CD4-positive, CD25-positive, alpha-beta regulatory T cell (primary cell): ENCODE measurements at regions not wholly inside any gene's neighbourhood (a gene's known extent, or its start where the extent isn't known, plus 50 kb on each side); places are given as distances from the start of the nearest gene placed in this dataset.

Experiments used
- ATAC-seq, 2 donors: fragments of 150-1000 bp; cut with Tn5 transposase; one replicate each; pipeline ENCODE4 v1.10.0; 2021; ENCODE audit warnings: low read depth in 2 of 2, moderate number of reproducible peaks in 2 of 2, moderate library complexity in 1 of 2
- DNase-seq, 3 donors: peaks; one replicate each; pipeline versions ENCODE4 v3.0.0 to v3.0.0-alpha.2; 2012 to 2022; ENCODE audit warnings: mixed read lengths in 1 of 3
- H3K27ac ChIP-seq: one replicate; pipeline ENCODE4 v1.7.0; 2013; ENCODE audit warnings: mild to moderate bottlenecking, low read length; ENCODE audit not compliant: insufficient read depth, poor library complexity, severe bottlenecking
- H3K27me3 ChIP-seq: one replicate; pipeline ENCODE4 v1.7.0; 2013; ENCODE audit warnings: low read length; ENCODE audit not compliant: control insufficient read depth, insufficient read depth
- H3K36me3 ChIP-seq: one replicate; pipeline ENCODE4 v1.7.0; 2013; ENCODE audit warnings: mild to moderate bottlenecking, low read length, moderate library complexity; ENCODE audit not compliant: control insufficient read depth, insufficient read depth
- H3K4me1 ChIP-seq: 2 replicates; pipeline ENCODE4 v1.7.0; 2013; ENCODE audit warnings: mild to moderate bottlenecking, low read length; ENCODE audit not compliant: insufficient read depth, control insufficient read depth, poor library complexity, severe bottlenecking
- H3K4me3 ChIP-seq: one replicate; pipeline ENCODE4 v1.7.0; 2013; ENCODE audit warnings: low read depth, mild to moderate bottlenecking, low read length, moderate library complexity
- H3K9me3 ChIP-seq, 2 experiments: 1 replicate in 1 of 2; 2 replicates in 1 of 2; pipeline ENCODE4 v1.7.0; 2013; ENCODE audit warnings: low read length in 2 of 2, mild to moderate bottlenecking in 1 of 2, moderate library complexity in 1 of 2; ENCODE audit not compliant: control insufficient read depth in 2 of 2
- H3K27ac Mint-ChIP-seq, 3 donors: one replicate each; pipeline ENCODE4 v1.8.0; 2020 to 2022; ENCODE audit warnings: mild to moderate bottlenecking in 3 of 3, mixed read lengths in 3 of 3, moderate library complexity in 2 of 3
- H3K27me3 Mint-ChIP-seq: one replicate; pipeline ENCODE4 v1.8.0; 2022; ENCODE audit warnings: mild to moderate bottlenecking, mixed read lengths
- H3K36me3 Mint-ChIP-seq: one replicate; pipeline ENCODE4 v1.8.0; 2020; ENCODE audit warnings: mixed read lengths
- H3K4me1 Mint-ChIP-seq, 4 donors: one replicate each; pipeline ENCODE4 v1.8.0; 2020 to 2022; ENCODE audit warnings: mixed read lengths in 4 of 4, mild to moderate bottlenecking in 1 of 4
- H3K4me3 Mint-ChIP-seq, 4 donors: one replicate each; pipeline ENCODE4 v1.8.0; 2020 to 2022; ENCODE audit warnings: mild to moderate bottlenecking in 4 of 4, mixed read lengths in 4 of 4, moderate library complexity in 3 of 4
- H3K9me3 Mint-ChIP-seq, 7 donors: one replicate each; pipeline ENCODE4 v1.8.0; 2020 to 2022; ENCODE audit warnings: mixed read lengths in 7 of 7, mild to moderate bottlenecking in 3 of 7, moderate library complexity in 2 of 7

DNA sequence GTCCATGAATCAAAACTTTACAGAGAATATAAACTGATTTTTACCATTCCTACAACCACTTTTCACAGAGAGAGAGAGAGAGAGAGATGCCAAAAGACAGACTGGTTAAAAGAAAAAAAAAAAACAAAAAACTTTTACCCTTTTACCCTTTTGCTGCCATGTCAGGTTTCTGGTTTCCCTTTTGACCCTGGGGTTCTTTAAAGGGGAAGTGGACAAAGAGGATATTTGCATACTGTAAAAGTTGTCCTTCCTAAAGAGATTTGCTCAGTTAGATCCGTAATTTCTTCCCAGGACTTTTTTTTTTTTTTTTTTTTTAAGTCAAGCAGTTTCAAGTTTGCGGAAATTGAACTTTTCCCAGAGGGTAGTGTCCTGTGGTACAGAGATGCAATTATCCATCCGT lies 287.8 kb upstream of the RGS18 start:
- Histone ChIP-seq H3K27ac (no peak overlapping the region), H3K27me3 (no peaks in the 10 kb centered on the region), H3K4me3 (no peak overlapping the region), H3K4me1 (no peaks in the 10 kb centered on the region), H3K36me3 (no peaks in the 10 kb centered on the region), H3K9me3 (no peaks in the 10 kb centered on the region)
- H3K9me3 Mint-ChIP-seq = peaks cover 0 to 9% (median 2%) of the 10 kb centered on the region in 7 donors
- DNase-seq (no peak), ATAC-seq (no peak)
- H3K4me3 Mint-ChIP-seq = no peak overlapping the region
- H3K27ac Mint-ChIP-seq = no peak overlapping the region
- H3K27me3 Mint-ChIP-seq = no peaks in the 10 kb centered on the region
- H3K36me3 Mint-ChIP-seq = no peaks in the 10 kb centered on the region
- no peaks in the 10 kb centered on the region for H3K4me1 Mint-ChIP-seq

DNA sequence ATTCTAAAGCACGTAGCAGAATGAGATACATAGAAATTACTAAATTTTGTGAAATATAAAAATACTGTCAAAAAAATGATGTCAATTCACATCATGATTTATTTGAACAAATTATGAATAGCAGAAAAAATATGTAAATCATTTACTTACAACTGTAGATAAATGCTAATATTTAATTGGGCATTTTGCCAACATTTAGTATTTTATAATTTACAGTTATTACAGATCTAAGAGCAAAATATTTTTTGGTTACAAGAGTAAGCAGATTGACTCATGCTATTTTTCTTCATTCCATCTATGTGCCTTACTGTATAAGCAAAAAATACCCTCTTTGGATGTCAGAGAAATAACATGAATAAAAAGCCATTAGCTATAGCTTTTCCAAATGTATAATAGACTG lies 282.3 kb upstream of the RGS18 start:
- no peaks in the 10 kb centered on the region for H3K4me1 Mint-ChIP-seq
- DNase-seq (no peak), ATAC-seq (no peak)
- H3K36me3 Mint-ChIP-seq = no peaks in the 10 kb centered on the region
- no peak overlapping the region for H3K4me3 Mint-ChIP-seq
- no peaks in the 10 kb centered on the region for H3K27me3 Mint-ChIP-seq
- no peak overlapping the region for H3K27ac Mint-ChIP-seq
- H3K4me3 ChIP-seq = no peak overlapping the region
- H3K4me1 ChIP-seq = no peaks in the 10 kb centered on the region
- no peaks in the 10 kb centered on the region for H3K36me3 ChIP-seq
- H3K27ac ChIP-seq = no peak overlapping the region
- H3K27me3 ChIP-seq = no peaks in the 10 kb centered on the region
- H3K9me3 ChIP-seq = no peaks in the 10 kb centered on the region
- H3K9me3 Mint-ChIP-seq = peaks cover 0 to 6% (median 0%) of the 10 kb centered on the region in 7 donors

DNA sequence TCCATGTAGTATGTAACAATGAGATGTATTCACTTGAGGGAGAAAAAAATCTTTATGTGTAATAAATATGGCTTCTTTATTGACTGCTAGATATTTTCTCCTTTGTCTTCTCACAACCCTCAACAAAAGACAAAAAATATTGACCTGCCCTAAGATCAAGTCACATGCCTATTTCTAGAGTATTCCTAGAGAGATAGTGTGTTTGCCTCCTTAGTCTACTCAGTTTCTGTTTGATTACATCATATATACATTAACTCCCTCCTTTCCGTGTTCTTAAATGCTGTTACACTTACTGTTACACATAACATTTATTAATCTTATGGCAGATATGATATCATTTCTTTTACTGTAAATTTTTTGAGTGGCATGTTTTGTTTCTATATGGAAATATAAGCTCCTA lies 281.6 kb upstream of the RGS18 start:
- H3K4me3 ChIP-seq = no peak overlapping the region
- ATAC-seq (no peak), DNase-seq (no peak)
- Mint-ChIP-seq H3K4me3 (no peak overlapping the region), H3K9me3 (peaks cover 0 to 6% (median 0%) of the 10 kb centered on the region in 7 donors), H3K27ac (no peak overlapping the region), H3K36me3 (no peaks in the 10 kb centered on the region), H3K27me3 (no peaks in the 10 kb centered on the region), H3K4me1 (no peaks in the 10 kb centered on the region)
- H3K4me1 ChIP-seq = no peaks in the 10 kb centered on the region
- no peaks in the 10 kb centered on the region for H3K36me3 ChIP-seq
- H3K27me3 ChIP-seq = no peaks in the 10 kb centered on the region
- H3K9me3 ChIP-seq = no peaks in the 10 kb centered on the region
- no peak overlapping the region for H3K27ac ChIP-seq

DNA sequence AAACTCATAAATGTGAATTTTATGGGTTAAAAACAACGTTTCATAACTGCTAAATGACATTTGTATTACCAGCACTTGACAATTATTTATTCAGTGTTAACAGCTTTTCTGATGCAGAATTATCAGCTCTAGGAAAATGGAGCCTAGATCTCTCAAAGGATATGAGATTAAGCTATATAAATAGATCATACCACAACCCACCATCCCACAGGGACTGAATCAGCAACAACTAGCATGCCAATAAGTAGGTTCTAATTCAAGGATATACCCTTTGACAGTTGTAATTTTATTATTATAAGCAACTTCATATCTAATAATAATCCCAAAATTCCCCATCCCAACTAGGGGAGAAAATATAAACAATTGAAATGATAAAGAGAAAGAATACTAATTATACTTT lies 275.4 kb upstream of the RGS18 start:
- no peak overlapping the region for H3K27ac Mint-ChIP-seq
- H3K4me3 Mint-ChIP-seq = no peak overlapping the region
- H3K9me3 Mint-ChIP-seq = peaks cover 0 to 4% (median 0%) of the 10 kb centered on the region in 7 donors
- Histone ChIP-seq H3K4me3 (no peak overlapping the region), H3K36me3 (no peaks in the 10 kb centered on the region), H3K27ac (no peak overlapping the region), H3K27me3 (no peaks in the 10 kb centered on the region), H3K9me3 (no peaks in the 10 kb centered on the region), H3K4me1 (no peaks in the 10 kb centered on the region)
- no peaks in the 10 kb centered on the region for H3K27me3 Mint-ChIP-seq
- H3K4me1 Mint-ChIP-seq = no peaks in the 10 kb centered on the region
- ATAC-seq (no peak), DNase-seq (no peak)
- no peaks in the 10 kb centered on the region for H3K36me3 Mint-ChIP-seq

DNA sequence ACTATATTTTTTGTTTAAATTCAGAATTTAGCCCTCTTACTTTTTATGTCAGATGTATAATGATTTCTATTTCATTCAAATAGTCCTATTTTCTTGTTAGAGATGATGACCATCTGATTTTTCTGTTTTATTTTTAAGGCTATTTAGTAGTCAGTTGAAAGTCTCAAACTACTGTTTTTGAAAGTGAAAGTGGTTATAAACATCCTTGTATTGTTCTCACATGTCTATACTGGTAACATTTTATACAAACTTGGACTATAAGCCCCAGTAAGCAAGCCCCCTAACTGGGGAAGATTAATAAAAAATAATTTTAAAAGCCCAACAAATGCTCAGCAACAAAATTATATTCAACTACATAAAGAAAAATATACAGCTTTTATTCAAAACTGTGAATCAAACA lies 271.3 kb upstream of the RGS18 start:
- H3K27ac ChIP-seq = no peak overlapping the region
- H3K27me3 ChIP-seq = no peaks in the 10 kb centered on the region
- H3K4me3 ChIP-seq = no peak overlapping the region
- Mint-ChIP-seq H3K27me3 (no peaks in the 10 kb centered on the region), H3K4me3 (no peak overlapping the region), H3K36me3 (no peaks in the 10 kb centered on the region), H3K9me3 (peaks cover 0 to 4% (median 0%) of the 10 kb centered on the region in 7 donors), H3K4me1 (no peaks in the 10 kb centered on the region), H3K27ac (no peak overlapping the region)
- H3K4me1 ChIP-seq = no peaks in the 10 kb centered on the region
- DNase-seq (no peak), ATAC-seq (no peak)
- H3K36me3 ChIP-seq = no peaks in the 10 kb centered on the region
- no peaks in the 10 kb centered on the region for H3K9me3 ChIP-seq

DNA sequence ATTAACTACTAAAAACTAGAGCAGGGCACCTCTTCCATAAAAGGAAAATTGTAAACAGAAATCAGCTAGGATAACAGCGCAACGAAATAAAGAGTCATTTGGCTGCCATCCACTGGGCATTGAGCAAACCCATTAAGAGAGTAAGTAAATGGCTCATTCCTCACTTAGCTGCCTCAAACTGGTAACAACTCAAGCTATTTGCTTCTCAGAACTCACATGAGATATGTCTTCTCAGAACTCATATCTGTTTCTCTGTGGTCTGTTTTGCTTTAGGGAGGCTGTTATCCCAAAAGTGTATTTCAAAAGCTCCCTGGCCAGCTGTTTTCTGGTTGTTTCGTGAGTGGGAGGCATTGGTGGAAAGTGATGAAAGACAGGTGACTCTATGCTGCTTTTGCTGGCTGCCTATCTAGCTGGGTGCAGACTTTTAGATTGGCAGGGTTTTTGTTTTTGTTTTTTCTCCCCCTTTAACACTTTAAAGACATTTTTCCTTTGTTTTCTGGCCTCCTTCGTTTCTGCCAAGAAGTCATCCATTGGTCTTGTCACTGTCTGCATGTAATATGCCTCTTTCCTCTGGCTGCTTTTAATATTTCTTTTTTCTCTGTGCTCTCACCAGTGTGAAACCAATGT lies 269.2 kb upstream of the RGS18 start:
- H3K4me3 Mint-ChIP-seq = no peak overlapping the region

DNA sequence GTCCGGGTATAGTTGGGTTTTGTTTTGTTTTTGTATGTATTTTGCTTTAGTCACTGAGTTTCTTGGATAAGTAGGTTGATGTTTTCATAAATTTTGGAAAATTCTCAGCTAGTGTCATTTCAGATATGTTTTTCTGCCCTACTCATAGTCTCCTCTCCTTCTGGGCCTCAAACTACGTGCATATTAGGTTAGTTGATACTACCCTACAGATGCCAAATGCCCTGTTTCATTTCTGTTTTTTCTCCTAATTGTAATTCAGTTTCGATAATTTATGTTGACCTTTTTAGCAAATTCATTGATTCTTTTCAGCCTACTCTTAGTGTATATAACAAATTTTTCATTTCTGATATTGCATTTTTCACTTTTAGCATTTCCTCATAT lies 268.6 kb upstream of the RGS18 start:
- Mint-ChIP-seq H3K4me3 (no peak overlapping the region), H3K9me3 (peaks cover 0 to 7% (median 0%) of the 10 kb centered on the region in 7 donors), H3K36me3 (no peaks in the 10 kb centered on the region), H3K4me1 (no peaks in the 10 kb centered on the region), H3K27ac (no peak overlapping the region), H3K27me3 (no peaks in the 10 kb centered on the region)
- DNase-seq (no peak), ATAC-seq (no peak)
- Histone ChIP-seq H3K4me3 (no peak overlapping the region), H3K27ac (no peak overlapping the region), H3K27me3 (no peaks in the 10 kb centered on the region), H3K4me1 (no peaks in the 10 kb centered on the region), H3K36me3 (no peaks in the 10 kb centered on the region), H3K9me3 (no peaks in the 10 kb centered on the region)

More for the DNA sequence above, 269.2 kb upstream of the RGS18 start:
- H3K9me3 ChIP-seq = no peaks in the 10 kb centered on the region
- no peaks in the 10 kb centered on the region for H3K36me3 ChIP-seq
- H3K4me3 ChIP-seq = no peak overlapping the region
- H3K27me3 ChIP-seq = no peaks in the 10 kb centered on the region
- no peaks in the 10 kb centered on the region for H3K27me3 Mint-ChIP-seq
- no peak for DNase-seq
- no peaks in the 10 kb centered on the region for H3K4me1 Mint-ChIP-seq
- H3K4me1 ChIP-seq = no peaks in the 10 kb centered on the region
- peaks cover 0 to 7% (median 0%) of the 10 kb centered on the region in 7 donors for H3K9me3 Mint-ChIP-seq
- no peak overlapping the region for H3K27ac ChIP-seq
- H3K36me3 Mint-ChIP-seq = no peaks in the 10 kb centered on the region
- no peak overlapping the region for H3K27ac Mint-ChIP-seq
- ATAC-seq = no peak

DNA sequence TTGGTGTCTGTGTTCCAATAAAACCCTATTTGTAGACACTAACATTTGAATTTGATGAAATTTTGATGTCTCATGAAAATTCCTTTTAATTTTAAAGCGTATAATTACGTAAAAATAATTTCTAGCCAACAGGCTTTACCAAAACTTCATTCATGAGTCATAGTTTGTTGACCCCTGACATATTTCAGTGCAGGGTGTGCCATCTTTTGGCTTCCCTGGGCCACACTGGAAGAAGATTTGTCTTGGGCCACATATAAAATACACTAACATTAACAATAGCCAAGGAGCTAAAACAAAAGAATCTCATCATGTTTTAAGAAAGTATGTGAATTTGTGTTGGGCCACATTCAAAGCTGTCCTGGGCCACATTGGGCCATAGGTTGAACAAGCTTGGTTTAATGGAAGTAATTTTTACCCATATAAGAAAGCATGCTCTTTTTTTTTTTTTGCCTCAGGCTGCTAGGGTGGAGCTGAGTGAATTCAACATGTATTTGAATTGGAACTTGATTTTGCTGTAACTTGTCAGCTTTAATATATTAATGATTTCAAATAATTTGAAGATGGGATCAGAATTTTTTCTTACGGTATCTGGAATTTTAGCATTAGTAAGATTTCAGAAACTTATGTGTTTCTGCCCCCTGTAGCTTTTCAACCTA lies 267.7 kb upstream of the RGS18 start:
- Mint-ChIP-seq H3K27me3 (no peaks in the 10 kb centered on the region), H3K9me3 (peaks cover 0 to 7% (median 0%) of the 10 kb centered on the region in 7 donors), H3K36me3 (no peaks in the 10 kb centered on the region), H3K27ac (no peak overlapping the region), H3K4me1 (no peaks in the 10 kb centered on the region), H3K4me3 (no peak overlapping the region)
- DNase-seq = no peak
- no peak for ATAC-seq
- Histone ChIP-seq H3K4me1 (no peaks in the 10 kb centered on the region), H3K27ac (no peak overlapping the region), H3K9me3 (no peaks in the 10 kb centered on the region), H3K27me3 (no peaks in the 10 kb centered on the region), H3K36me3 (no peaks in the 10 kb centered on the region), H3K4me3 (no peak overlapping the region)
